A549 (cell line): ENCODE measurements at regions not wholly inside any gene's neighbourhood (a gene's known extent, or its start where the extent isn't known, plus 50 kb on each side); places are given as distances from the start of the nearest gene placed in this dataset.

Source experiments
- ATAC-seq, 2 experiments: fragments of 200-7000 bp in 1 of 2; fragments of >200 bp in 1 of 2; cut with Nextera tagmentation in 1 of 2; cut with Tn5 transposase in 1 of 2; 3 replicates each; pipeline versions ENCODE4 v1.8.0 to v1.9.1; 2018 to 2020; ENCODE audit warnings: mild to moderate bottlenecking in 1 of 2, moderate library complexity in 1 of 2
- CTCF ChIA-PET: fragments of 300-600 bp; sonication (Branson Sonifier 250); formaldehyde crosslinking; extraction: SDS; loops from one replicate; lab custom pipeline; 2021; ENCODE audit warnings: antibody characterized with exemption, inconsistent platforms; lab: Yijun Ruan, JAX
- POLR2A ChIA-PET: fragments of 350-600 bp; formaldehyde crosslinking; extraction: SDS; loops from one replicate; lab custom pipeline; 2021; ENCODE audit warnings: antibody characterized with exemption, inconsistent platforms; lab: Yijun Ruan, JAX
- DNase-seq, 2 experiments: peaks; one replicate each; pipeline versions ENCODE4 v3.0.0 to v3.0.0-alpha.2; 2011 to 2016; ENCODE audit warnings: low read depth in 1 of 2, low spot score in 1 of 2
- FAIRE-seq: peaks from 2 replicates; lab custom pipeline; 2011; peaks lifted over from hg19 to GRCh38; lab: Jason Lieb, UNC
- H3K27ac ChIP-seq, 2 experiments: fragments of >200 bp; sonication (Bioruptor Twin); formaldehyde crosslinking; 3 replicates each; pipeline ENCODE4 v1.5.1; 2016 to 2017
- H3K4me1 ChIP-seq: fragments of >200 bp; sonication (Bioruptor Twin); formaldehyde crosslinking; 3 replicates; pipeline ENCODE4 v1.6.1; 2016
- H3K4me2 ChIP-seq: fragments of >200 bp; sonication (Bioruptor Twin); formaldehyde crosslinking; 3 replicates; pipeline ENCODE4 v1.6.1; 2016
- H3K4me3 ChIP-seq: fragments of >200 bp; sonication (Bioruptor Twin); formaldehyde crosslinking; 3 replicates; pipeline ENCODE4 v1.5.1; 2016
- H3K9me3 ChIP-seq: fragments of >200 bp; sonication (Bioruptor Twin); formaldehyde crosslinking; 3 replicates; pipeline ENCODE4 v1.6.1; 2016
- BCL3 ChIP-seq: fragments of >200 bp; sonication (Bioruptor Twin); formaldehyde crosslinking; IDR thresholded peaks from 3 replicates; pipeline ENCODE4 v1.6.1; 2016
- CBX2 ChIP-seq: fragments of 200-600 bp; sonication (generic); IDR thresholded peaks from 2 replicates; pipeline ENCODE4 v1.6.1; 2016; ENCODE audit warnings: low read depth, mild to moderate bottlenecking, borderline replicate concordance
- CEBPB ChIP-seq, 2 experiments: fragments of >200 bp in 1 of 2; sonication (Bioruptor Twin) in 1 of 2; formaldehyde crosslinking in 1 of 2; IDR thresholded peaks; 2 replicates each; pipeline ENCODE4 v1.6.1; 2012 to 2016
- CTCF ChIP-seq: fragments of >200 bp; sonication (Bioruptor Twin); formaldehyde crosslinking; IDR thresholded peaks from 3 replicates; pipeline ENCODE4 v1.5.1; 2016
- EHF ChIP-seq: fragments of 250-450 bp; sonication (Bioruptor Pico); IDR thresholded peaks from 2 replicates; pipeline ENCODE4 v1.5.0; 2020; ENCODE audit warnings: mild to moderate bottlenecking
- EHMT2 ChIP-seq: fragments of 200-600 bp; sonication (generic); IDR thresholded peaks from 2 replicates; pipeline ENCODE4 v1.6.1; 2016; ENCODE audit warnings: antibody characterized with exemption, low read depth, mild to moderate bottlenecking, moderate library complexity
- ELK1 ChIP-seq: fragments of 150-350 bp; IDR thresholded peaks from 2 replicates; pipeline ENCODE4 v1.6.1; 2014; ENCODE audit warnings: low read depth, mild to moderate bottlenecking, low read length
- EP300 ChIP-seq, 2 experiments: fragments of >200 bp; sonication (Bioruptor Twin); formaldehyde crosslinking; IDR thresholded peaks; 2 replicates in 1 of 2; 3 replicates in 1 of 2; pipeline ENCODE4 v1.6.1; 2016 to 2017
- FOSL2 ChIP-seq, 2 experiments: fragments of 450-650 bp in 1 of 2; fragments of >200 bp in 1 of 2; sonication (Bioruptor Twin) in 1 of 2; formaldehyde crosslinking; IDR thresholded peaks; 2 replicates each; pipeline versions ENCODE4 v1.5.0 to v1.6.1; 2016 to 2020; ENCODE audit warnings: mild to moderate bottlenecking in 1 of 2, moderate library complexity in 1 of 2
- GATA3 ChIP-seq: IDR thresholded peaks from 2 replicates; pipeline ENCODE4 v1.6.1; 2012; ENCODE audit warnings: borderline replicate concordance
- HEYL ChIP-seq: fragments of 250-450 bp; sonication (Bioruptor Pico); IDR thresholded peaks from 2 replicates; pipeline ENCODE4 v1.8.0; 2021; ENCODE audit warnings: mild to moderate bottlenecking, moderate library complexity
- HOXB5 ChIP-seq: fragments of 250-450 bp; sonication (Bioruptor Pico); IDR thresholded peaks from 2 replicates; pipeline ENCODE4 v1.5.0; 2020; ENCODE audit warnings: mild to moderate bottlenecking, moderate library complexity
- JUN ChIP-seq, 2 experiments: fragments of >200 bp; sonication (Bioruptor Twin); formaldehyde crosslinking; IDR thresholded peaks; 2 replicates in 1 of 2; 3 replicates in 1 of 2; pipeline ENCODE4 v1.6.1; 2016 to 2017
- JUNB ChIP-seq: fragments of >200 bp; sonication (Bioruptor Twin); formaldehyde crosslinking; IDR thresholded peaks from 2 replicates; pipeline ENCODE4 v1.6.1; 2016
- MAZ ChIP-seq: fragments of 150-350 bp; IDR thresholded peaks from 2 replicates; pipeline ENCODE4 v1.6.1; 2014; ENCODE audit warnings: antibody characterized with exemption, low read depth, low read length, borderline replicate concordance
- MYC ChIP-seq: IDR thresholded peaks from 2 replicates; pipeline ENCODE4 v1.6.1; 2012; ENCODE audit warnings: mild to moderate bottlenecking, inconsistent platforms, low read length, improper control_type of control experiment, borderline replicate concordance
- NPAS2 ChIP-seq: fragments of 250-450 bp; sonication (Bioruptor Pico); IDR thresholded peaks from 2 replicates; pipeline ENCODE4 v1.8.0; 2022; ENCODE audit warnings: mild to moderate bottlenecking, moderate library complexity, borderline replicate concordance
- RAD21 ChIP-seq, 2 experiments: fragments of >200 bp in 1 of 2; sonication (Bioruptor Twin) in 1 of 2; formaldehyde crosslinking in 1 of 2; IDR thresholded peaks in 1 of 2; conservative IDR thresholded peaks in 1 of 2; 2 replicates in 1 of 2; 3 replicates in 1 of 2; pipeline ENCODE4 v1.6.1; 2012 to 2018; ENCODE audit warnings: inconsistent platforms in 1 of 2
- RCOR1 ChIP-seq: fragments of 150-350 bp; IDR thresholded peaks from 2 replicates; pipeline ENCODE4 v1.6.1; 2014; ENCODE audit warnings: antibody characterized with exemption, low read length, low read depth
- RNF2 ChIP-seq: fragments of 200-600 bp; sonication (generic); IDR thresholded peaks from 2 replicates; pipeline ENCODE4 v1.6.1; 2016; ENCODE audit warnings: low read depth, mild to moderate bottlenecking, antibody characterized with exemption, moderate library complexity, borderline replicate concordance
- SMC3 ChIP-seq: fragments of >200 bp; sonication (Bioruptor Twin); formaldehyde crosslinking; IDR thresholded peaks from 3 replicates; pipeline ENCODE4 v1.6.1; 2018; ENCODE audit warnings: inconsistent platforms
- TP53 ChIP-seq: fragments of 250-450 bp; sonication (Bioruptor Pico); IDR thresholded peaks from 2 replicates; pipeline ENCODE4 v1.5.0; 2021; ENCODE audit warnings: mild to moderate bottlenecking, moderate library complexity
- ZNF302 ChIP-seq: fragments of 250-450 bp; sonication (Bioruptor Pico); IDR thresholded peaks from 2 replicates; pipeline ENCODE4 v1.9.0; 2021; ENCODE audit warnings: inconsistent platforms, mild to moderate bottlenecking, moderate library complexity
- ZSCAN20 ChIP-seq: fragments of 250-450 bp; sonication (Bioruptor Pico); IDR thresholded peaks from 2 replicates; pipeline ENCODE4 v1.8.0; 2022; ENCODE audit warnings: mild to moderate bottlenecking, moderate library complexity
- WGBS: methylation state at CpG from one replicate; pipeline ENCODE4 v1.1.6; 2017; ENCODE audit errors: missing lambda C conversion rate; 5-methylcytosine and 5-hydroxymethylcytosine counted together

GRCh38 chrX:51975360-51975759 lies 81.9 kb downstream of the MAGED1 start (continued):
- TF ChIP-seq NPAS2 (CRISPR knock-in tag) (no peak), ZNF302 (CRISPR knock-in tag) (no peak), FOSL2 (IDR thresholded peaks at IDR 0.05) (no peak), FOSL2 (CRISPR knock-in tag; IDR thresholded peaks at IDR 0.05) (no peak), SMC3 (no peak)

GRCh38 chrX:51975811-51976210 lies 82.4 kb downstream of the MAGED1 start:
- ATAC-seq, result no peak

GRCh38 chrX:51976503-51976902 lies 83.1 kb downstream of the MAGED1 start:
- 0% methylated on average over 1 of the region's 1 CpG for WGBS
- POLR2A ChIA-PET, result no interaction called here
- no peak for ATAC-seq

More at GRCh38 chrX:51975811-51976210, 82.4 kb downstream of the MAGED1 start:
- Histone ChIP-seq H3K4me1 (no peaks in the 10 kb centered on the region), H3K4me2 (no peak overlapping the region), H3K9me3 (no peaks in the 10 kb centered on the region), H3K4me3 (no peak overlapping the region), H3K27ac (no peak overlapping the region)
- TF ChIP-seq ZSCAN20 (CRISPR knock-in tag), result no peak
- TF ChIP-seq RNF2, result no peak
- no peak for TF ChIP-seq HEYL
- no peak for TF ChIP-seq MYC
- no peak for TF ChIP-seq EHMT2
- TF ChIP-seq GATA3, result no peak
- TF ChIP-seq EHF (CRISPR knock-in tag), result no peak
- no peak for TF ChIP-seq CEBPB (IDR thresholded peaks at IDR 0.05)
- TF ChIP-seq RCOR1, result no peak
- TF ChIP-seq JUN (IDR thresholded peaks at IDR 0.05), result no peak
- no peak for TF ChIP-seq JUNB
- no peak for TF ChIP-seq EP300 (IDR thresholded peaks at IDR 0.05)
- TF ChIP-seq CBX2, result no peak
- no peak for TF ChIP-seq ELK1
- TF ChIP-seq CTCF, result no peak
- no peak for TF ChIP-seq TP53 (CRISPR knock-in tag)
- no peak for TF ChIP-seq HOXB5
- TF ChIP-seq MAZ, result no peak
- FAIRE-seq, result no peak
- ChIA-PET CTCF (no interaction called here), POLR2A (no interaction called here)
- no peak for DNase-seq
- WGBS, result 0% methylated on average over 4 of the region's 4 CpGs

More at GRCh38 chrX:51976503-51976902, 83.1 kb downstream of the MAGED1 start:
- TF ChIP-seq ZSCAN20 (CRISPR knock-in tag) (no peak), CBX2 (no peak), RAD21 (conservative IDR thresholded peaks at IDR 0.05 in 1 of 2, IDR thresholded peaks at IDR 0.05 in 1 of 2) (no peak), BCL3 (no peak)
- Histone ChIP-seq H3K9me3 (no peaks in the 10 kb centered on the region), H3K4me1 (no peaks in the 10 kb centered on the region), H3K27ac (no peak overlapping the region), H3K4me2 (no peak overlapping the region), H3K4me3 (no peak overlapping the region)
- DNase-seq (no peak), FAIRE-seq (peak; percentile 56)
- CTCF ChIA-PET, result no interaction called here
